ENCODE measurements at regions not wholly inside any gene's neighbourhood (a gene's known extent, or its start where the extent isn't known, plus 50 kb on each side); places are given as distances from the start of the nearest gene placed in this dataset.

- no peaks in the 10 kb centered on the region for H3K36me3 ChIP-seq (ENCODE audit: low read length)
- H3K9me2 ChIP-seq (replicated peaks; ENCODE audit: insufficient read depth, low read length): no peaks in the 10 kb centered on the region
- no peak overlapping the region for H3K4me3 ChIP-seq (ENCODE audit: insufficient read depth, low read length, poor library complexity, severe bottlenecking)
- H3K27ac ChIP-seq (ENCODE audit: low read depth, low read length): no peak overlapping the region
- TF ChIP-seq CTCF (IDR thresholded peaks at IDR 0.05; ENCODE audit: insufficient read depth, low read length, poor library complexity, severe bottlenecking) (no peak), EZH2phosphoT487 (conservative IDR thresholded peaks at IDR 0.05; ENCODE audit: low read length) (no peak)
- no peaks in the 10 kb centered on the region for H3K27me3 ChIP-seq (ENCODE audit: low read length)
- H4K20me1 ChIP-seq (ENCODE audit: low read depth, low read length): no peaks in the 10 kb centered on the region
- peaks cover 5% of the 10 kb centered on the region; the same call in 1 of the 2 replicates for H3K9me3 ChIP-seq (ENCODE audit: insufficient read depth, low read length)
- H3K79me2 ChIP-seq (ENCODE audit: insufficient read depth, low read length): no peaks in the 10 kb centered on the region
- H3K4me2 ChIP-seq (ENCODE audit: low read depth, low read length, poor library complexity, severe bottlenecking): no peak overlapping the region
- H3K9ac ChIP-seq (ENCODE audit: low read length): no peak overlapping the region
- no peak overlapping the region for H2AFZ ChIP-seq (ENCODE audit: low read depth, low read length, severe bottlenecking)
- H3F3A ChIP-seq (ENCODE audit: insufficient read depth): no peaks in the 10 kb centered on the region
Measured at GRCh38 chr12:34400986-34401658, 378.8 kb downstream of the ALG10 start.

- H3K9ac ChIP-seq (ENCODE audit: low read length): no peak overlapping the region
- TF ChIP-seq EZH2phosphoT487 (conservative IDR thresholded peaks at IDR 0.05; ENCODE audit: low read length): no peak
- no peak for TF ChIP-seq CTCF (IDR thresholded peaks at IDR 0.05; ENCODE audit: insufficient read depth, low read length, poor library complexity, severe bottlenecking)
- no peaks in the 10 kb centered on the region for H4K20me1 ChIP-seq (ENCODE audit: low read depth, low read length)
- H3K27ac ChIP-seq (ENCODE audit: low read depth, low read length): no peak overlapping the region
- H3K9me3 ChIP-seq (ENCODE audit: insufficient read depth, low read length): peaks cover 5% of the 10 kb centered on the region; the same call in 1 of the 2 replicates
- H3K27me3 ChIP-seq (ENCODE audit: low read length): no peaks in the 10 kb centered on the region
- no peaks in the 10 kb centered on the region for H3F3A ChIP-seq (ENCODE audit: insufficient read depth)
- no peaks in the 10 kb centered on the region for H3K36me3 ChIP-seq (ENCODE audit: low read length)
- H3K79me2 ChIP-seq (ENCODE audit: insufficient read depth, low read length): no peaks in the 10 kb centered on the region
- no peak overlapping the region for H3K4me2 ChIP-seq (ENCODE audit: low read depth, low read length, poor library complexity, severe bottlenecking)
- H2AFZ ChIP-seq (ENCODE audit: low read depth, low read length, severe bottlenecking): no peak overlapping the region
- H3K4me3 ChIP-seq (ENCODE audit: insufficient read depth, low read length, poor library complexity, severe bottlenecking): no peak overlapping the region
- no peaks in the 10 kb centered on the region for H3K9me2 ChIP-seq (replicated peaks; ENCODE audit: insufficient read depth, low read length)
Measured at GRCh38 chr12:34401659-34402227, 379.4 kb downstream of the ALG10 start.

- Histone ChIP-seq H3K4me3 (ENCODE audit: insufficient read depth, low read length, poor library complexity, severe bottlenecking) (no peak overlapping the region), H2AFZ (ENCODE audit: low read depth, low read length, severe bottlenecking) (no peak overlapping the region), H3K4me2 (ENCODE audit: low read depth, low read length, poor library complexity, severe bottlenecking) (no peak overlapping the region), H3F3A (ENCODE audit: insufficient read depth) (no peaks in the 10 kb centered on the region), H3K79me2 (ENCODE audit: insufficient read depth, low read length) (no peaks in the 10 kb centered on the region), H3K9ac (ENCODE audit: low read length) (no peak overlapping the region), H3K9me2 (replicated peaks; ENCODE audit: insufficient read depth, low read length) (no peaks in the 10 kb centered on the region), H4K20me1 (ENCODE audit: low read depth, low read length) (no peaks in the 10 kb centered on the region), H3K36me3 (ENCODE audit: low read length) (no peaks in the 10 kb centered on the region), H3K27me3 (ENCODE audit: low read length) (no peaks in the 10 kb centered on the region), H3K9me3 (ENCODE audit: insufficient read depth, low read length) (peaks cover 5% of the 10 kb centered on the region; the same call in 1 of the 2 replicates), H3K27ac (ENCODE audit: low read depth, low read length) (no peak overlapping the region)
- no peak for TF ChIP-seq EZH2phosphoT487 (conservative IDR thresholded peaks at IDR 0.05; ENCODE audit: low read length)
- no peak for TF ChIP-seq CTCF (IDR thresholded peaks at IDR 0.05; ENCODE audit: insufficient read depth, low read length, poor library complexity, severe bottlenecking)
Measured at GRCh38 chr12:34402228-34402898, 380.1 kb downstream of the ALG10 start.
